Panc1 (cell line): ENCODE measurements at regions not wholly inside any gene's neighbourhood (a gene's known extent, or its start where the extent isn't known, plus 50 kb on each side); places are given as distances from the start of the nearest gene placed in this dataset.

Experiments used
- CTCF ChIP-seq: fragments of 450-650 bp; IDR thresholded peaks from 2 replicates; pipeline ENCODE4 v1.5.1; 2017; ENCODE audit warnings: mild to moderate bottlenecking
- POLR2AphosphoS5 ChIP-seq: IDR thresholded peaks from 2 replicates; pipeline ENCODE4 v1.6.1; 2012; ENCODE audit warnings: mild to moderate bottlenecking, low read depth, low read length, moderate library complexity

GRCh38 chr6:56724455-56724854 is 81.8 kb upstream of the DST start:
- TF ChIP-seq POLR2AphosphoS5 (no peak), CTCF (no peak)
